MM.1S (cell line): ENCODE measurements at regions not wholly inside any gene's neighbourhood (a gene's known extent, or its start where the extent isn't known, plus 50 kb on each side); places are given as distances from the start of the nearest gene placed in this dataset.

Experiments
- DNase-seq: peaks from one replicate; pipeline ENCODE4 v3.0.0-alpha.2; 2015
- H2AFZ ChIP-seq: fragments of 300-600 bp; sonication (generic); 2 replicates; pipeline ENCODE4 v1.6.0; 2016; ENCODE audit warnings: antibody characterized with exemption, low read length
- H3F3A ChIP-seq: fragments of 300-600 bp; sonication (generic); 2 replicates; pipeline ENCODE4 v1.6.1; 2016; ENCODE audit warnings: mild to moderate bottlenecking, antibody characterized with exemption, low read length, moderate library complexity, mixed read lengths; ENCODE audit not compliant: insufficient read depth
- H3K27ac ChIP-seq: fragments of 300-600 bp; sonication (generic); 2 replicates; pipeline ENCODE4 v1.5.1; 2016; ENCODE audit warnings: mild to moderate bottlenecking, low read length
- H3K27me3 ChIP-seq: fragments of 300-600 bp; sonication (generic); replicated peaks from 2 replicates; pipeline ENCODE4 v1.6.0; 2016; ENCODE audit warnings: low read length; ENCODE audit not compliant: insufficient read depth
- H3K36me3 ChIP-seq: fragments of 300-600 bp; sonication (generic); replicated peaks from 2 replicates; pipeline ENCODE4 v1.6.1; 2016; ENCODE audit warnings: mild to moderate bottlenecking, low read length, mixed read lengths; ENCODE audit not compliant: insufficient read depth
- H3K4me1 ChIP-seq: fragments of 300-600 bp; sonication (generic); 2 replicates; pipeline ENCODE4 v1.6.1; 2016; ENCODE audit warnings: low read length, mixed read lengths
- H3K4me2 ChIP-seq: fragments of 300-600 bp; sonication (generic); 2 replicates; pipeline ENCODE4 v1.6.0; 2016; ENCODE audit warnings: low read depth, low read length
- H3K4me3 ChIP-seq: fragments of 300-600 bp; sonication (generic); 2 replicates; pipeline ENCODE4 v1.5.1; 2016; ENCODE audit warnings: low read length, mixed read lengths
- H3K79me2 ChIP-seq: fragments of 300-600 bp; sonication (generic); 2 replicates; pipeline ENCODE4 v1.6.1; 2016; ENCODE audit warnings: mixed run types, low read length, mixed read lengths
- H3K9ac ChIP-seq: fragments of 300-600 bp; sonication (generic); 2 replicates; pipeline ENCODE4 v1.6.1; 2016; ENCODE audit warnings: low read length, mixed read lengths
- H3K9me2 ChIP-seq: fragments of 300-600 bp; sonication (generic); replicated peaks from 2 replicates; pipeline ENCODE4 v1.6.1; 2016; ENCODE audit warnings: mild to moderate bottlenecking, low read length, mixed read lengths; ENCODE audit not compliant: insufficient read depth
- H3K9me3 ChIP-seq: fragments of 300-600 bp; sonication (generic); replicated peaks from 2 replicates; pipeline ENCODE4 v1.6.1; 2016; ENCODE audit warnings: mild to moderate bottlenecking, low read length, mixed read lengths; ENCODE audit not compliant: insufficient read depth
- H4K20me1 ChIP-seq: fragments of 300-600 bp; sonication (generic); 2 replicates; pipeline ENCODE4 v1.6.1; 2016; ENCODE audit warnings: mild to moderate bottlenecking, low read length, moderate library complexity, mixed read lengths; ENCODE audit not compliant: insufficient read depth
- EZH2 ChIP-seq: fragments of 300-600 bp; sonication (generic); optimal IDR thresholded peaks from 2 replicates; pipeline ENCODE3; 2017; ENCODE audit warnings: low read depth, mild to moderate bottlenecking, antibody characterized with exemption, low read length, mixed read lengths
- EZH2phosphoT487 ChIP-seq: fragments of 300-600 bp; sonication (generic); IDR thresholded peaks from 2 replicates; pipeline ENCODE4 v1.6.1; 2018; ENCODE audit warnings: antibody characterized with exemption, low read length
- TF ChIP-seq, protein P1 (sequence below): fragments of 300-600 bp; sonication (generic); IDR thresholded peaks from 2 replicates; pipeline ENCODE4 v1.5.1; 2016; ENCODE audit warnings: antibody characterized with exemption, low read length, mixed read lengths

DNA sequence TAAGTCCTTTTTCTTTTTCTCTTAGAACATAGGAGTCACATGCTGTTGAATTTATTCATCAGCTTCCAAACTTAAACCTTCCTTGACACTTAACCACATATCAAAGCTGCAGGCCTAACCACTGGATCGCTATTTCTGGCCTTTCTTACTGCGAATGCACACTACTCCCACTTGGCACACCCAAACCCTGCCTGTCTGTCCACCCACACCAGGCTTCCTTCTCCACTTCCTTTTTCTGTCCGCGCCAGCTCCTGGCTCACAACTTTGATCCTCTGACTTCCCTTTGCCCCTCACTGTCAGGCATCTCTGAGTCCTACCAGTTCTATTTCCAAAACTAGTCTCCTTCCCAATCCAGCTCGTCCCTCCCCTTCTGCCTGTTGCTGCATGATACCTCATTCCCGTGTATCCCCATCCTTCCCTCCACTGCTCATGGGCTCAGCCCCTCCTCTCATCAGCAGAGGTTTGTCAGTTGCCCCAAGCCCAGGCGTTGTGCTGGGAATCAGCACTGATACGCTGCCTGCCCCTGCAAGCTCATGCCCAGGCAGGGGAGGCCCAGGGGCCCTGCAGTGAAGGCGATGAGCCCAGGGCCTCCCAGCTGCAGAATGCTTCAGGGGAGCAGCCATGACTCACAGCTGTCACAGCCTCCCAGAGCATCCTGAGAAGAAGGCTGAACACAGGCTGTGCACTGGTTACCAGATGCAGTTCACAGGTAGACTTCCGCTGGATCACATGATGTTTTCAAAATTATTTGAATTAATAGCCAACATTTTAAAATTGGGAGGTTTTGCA lies 179.8 kb downstream of the KATNIP start:
- Histone ChIP-seq H2AFZ (no peak overlapping the region), H3K9me2 (no peaks in the 10 kb centered on the region), H3K36me3 (no peaks in the 10 kb centered on the region), H3K79me2 (no peaks in the 10 kb centered on the region), H3K4me1 (no peaks in the 10 kb centered on the region), H3K4me2 (no peak overlapping the region), H3K9ac (no peak overlapping the region), H4K20me1 (no peaks in the 10 kb centered on the region), H3F3A (no peaks in the 10 kb centered on the region), H3K4me3 (no peak overlapping the region), H3K27me3 (no peaks in the 10 kb centered on the region), H3K27ac (no peak overlapping the region), H3K9me3 (no peaks in the 10 kb centered on the region)
- no peak for TF ChIP-seq EZH2phosphoT487
- TF ChIP-seq, protein P1, sequence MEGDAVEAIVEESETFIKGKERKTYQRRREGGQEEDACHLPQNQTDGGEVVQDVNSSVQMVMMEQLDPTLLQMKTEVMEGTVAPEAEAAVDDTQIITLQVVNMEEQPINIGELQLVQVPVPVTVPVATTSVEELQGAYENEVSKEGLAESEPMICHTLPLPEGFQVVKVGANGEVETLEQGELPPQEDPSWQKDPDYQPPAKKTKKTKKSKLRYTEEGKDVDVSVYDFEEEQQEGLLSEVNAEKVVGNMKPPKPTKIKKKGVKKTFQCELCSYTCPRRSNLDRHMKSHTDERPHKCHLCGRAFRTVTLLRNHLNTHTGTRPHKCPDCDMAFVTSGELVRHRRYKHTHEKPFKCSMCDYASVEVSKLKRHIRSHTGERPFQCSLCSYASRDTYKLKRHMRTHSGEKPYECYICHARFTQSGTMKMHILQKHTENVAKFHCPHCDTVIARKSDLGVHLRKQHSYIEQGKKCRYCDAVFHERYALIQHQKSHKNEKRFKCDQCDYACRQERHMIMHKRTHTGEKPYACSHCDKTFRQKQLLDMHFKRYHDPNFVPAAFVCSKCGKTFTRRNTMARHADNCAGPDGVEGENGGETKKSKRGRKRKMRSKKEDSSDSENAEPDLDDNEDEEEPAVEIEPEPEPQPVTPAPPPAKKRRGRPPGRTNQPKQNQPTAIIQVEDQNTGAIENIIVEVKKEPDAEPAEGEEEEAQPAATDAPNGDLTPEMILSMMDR: no peak
- TF ChIP-seq EZH2: no peak
- DNase-seq: no peak

DNA sequence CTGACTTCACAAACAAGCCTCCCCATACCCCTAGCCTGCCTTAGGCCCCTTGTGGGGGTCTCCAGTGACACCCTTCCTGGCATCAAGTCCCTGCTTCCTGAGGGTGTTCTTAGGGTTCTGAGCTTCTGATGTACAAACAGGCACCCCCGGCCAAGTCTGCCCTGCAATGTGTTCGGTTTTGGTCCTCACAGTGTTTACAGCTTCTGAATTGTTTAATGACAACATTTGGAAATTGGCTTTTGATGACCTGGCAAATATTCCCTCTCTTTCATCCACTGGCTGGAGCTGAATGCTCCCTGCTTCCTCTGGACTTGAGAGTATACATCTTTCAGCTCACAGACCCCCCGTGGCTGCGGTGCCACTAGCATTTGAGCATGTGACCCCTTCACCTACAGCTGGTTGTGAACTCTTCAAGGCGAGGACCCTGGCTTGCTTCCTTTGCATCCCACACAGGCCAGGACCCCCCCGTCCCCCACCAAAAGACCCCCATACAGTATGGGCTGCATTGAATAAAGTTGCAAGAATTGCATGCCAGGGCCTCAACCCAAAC lies 180.8 kb downstream of the KATNIP start:
- no peak overlapping the region for H3K4me2 ChIP-seq
- H3K9me3 ChIP-seq: no peaks in the 10 kb centered on the region
- no peak overlapping the region for H2AFZ ChIP-seq
- H3K36me3 ChIP-seq: no peaks in the 10 kb centered on the region
- H4K20me1 ChIP-seq: no peaks in the 10 kb centered on the region
- no peaks in the 10 kb centered on the region for H3F3A ChIP-seq
- no peak overlapping the region for H3K9ac ChIP-seq
- no peaks in the 10 kb centered on the region for H3K27me3 ChIP-seq
- no peak overlapping the region for H3K4me3 ChIP-seq
- no peak overlapping the region for H3K27ac ChIP-seq
- H3K79me2 ChIP-seq: no peaks in the 10 kb centered on the region
- no peaks in the 10 kb centered on the region for H3K9me2 ChIP-seq
- no peaks in the 10 kb centered on the region for H3K4me1 ChIP-seq
- TF ChIP-seq, protein P1: no peak
- no peak for TF ChIP-seq EZH2phosphoT487
- no peak for TF ChIP-seq EZH2
- DNase-seq: no peak

DNA sequence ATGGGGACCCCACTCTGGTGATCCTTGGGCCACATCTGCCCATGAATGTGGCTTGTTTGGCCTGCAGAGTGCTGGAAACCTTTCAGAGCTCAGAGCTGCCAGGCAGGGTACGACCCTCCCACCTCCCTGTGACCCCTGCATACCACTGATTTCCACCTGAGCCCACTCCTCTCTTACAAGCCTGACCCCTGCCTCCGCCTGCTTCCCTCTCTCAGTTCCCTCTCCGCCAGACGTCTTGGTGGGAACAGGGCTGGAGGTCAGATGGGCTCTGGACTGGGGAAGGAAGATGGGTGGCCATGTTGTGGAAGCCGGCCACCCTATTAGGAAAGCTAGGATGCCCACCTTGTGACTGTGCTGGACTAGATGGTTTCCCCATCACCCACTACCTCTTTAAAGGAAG lies 185.1 kb downstream of the KATNIP start:
- no peak overlapping the region for H3K4me2 ChIP-seq
- H3K27ac ChIP-seq: no peak overlapping the region
- no peaks in the 10 kb centered on the region for H3K4me1 ChIP-seq
- no peaks in the 10 kb centered on the region for H3K27me3 ChIP-seq
- no peak overlapping the region for H2AFZ ChIP-seq
- H3K4me3 ChIP-seq: no peak overlapping the region
- H4K20me1 ChIP-seq: no peaks in the 10 kb centered on the region
- H3K9me3 ChIP-seq: no peaks in the 10 kb centered on the region
- no peak for TF ChIP-seq EZH2phosphoT487
- TF ChIP-seq, protein P1: no peak
- TF ChIP-seq EZH2: no peak
- no peak overlapping the region for H3K9ac ChIP-seq
- no peaks in the 10 kb centered on the region for H3K79me2 ChIP-seq
- no peak for DNase-seq
- H3K9me2 ChIP-seq: no peaks in the 10 kb centered on the region
- H3K36me3 ChIP-seq: no peaks in the 10 kb centered on the region
- H3F3A ChIP-seq: no peaks in the 10 kb centered on the region
